Neutrophil (primary cell): ENCODE measurements at regions not wholly inside any gene's neighbourhood (a gene's known extent, or its start where the extent isn't known, plus 50 kb on each side); places are given as distances from the start of the nearest gene placed in this dataset.

Experiments
- H3K27ac ChIP-seq: fragments of 200-600 bp; sonication (generic); 2 replicates; pipeline ENCODE4 v1.5.1; 2016; ENCODE audit warnings: mild to moderate bottlenecking, moderate library complexity
- H3K27me3 ChIP-seq: fragments of 200-600 bp; sonication (generic); 2 replicates; pipeline ENCODE4 v1.6.0; 2016; ENCODE audit warnings: mild to moderate bottlenecking
- H3K36me3 ChIP-seq: fragments of 200-600 bp; sonication (generic); 2 replicates; pipeline ENCODE4 v1.5.1; 2017
- H3K4me1 ChIP-seq, 2 experiments: fragments of 200-600 bp in 1 of 2; sonication (generic) in 1 of 2; 1 replicate in 1 of 2; 2 replicates in 1 of 2; pipeline versions ENCODE4 v1.5.1 to v1.6.1; 2013 to 2016; ENCODE audit warnings: low read depth in 1 of 2, low read length in 1 of 2, mild to moderate bottlenecking in 1 of 2, moderate library complexity in 1 of 2; ENCODE audit not compliant: control insufficient read depth in 1 of 2, insufficient read depth in 1 of 2
- H3K4me3 ChIP-seq, 2 experiments: fragments of 200-600 bp in 1 of 2; sonication (generic) in 1 of 2; 1 replicate in 1 of 2; 2 replicates in 1 of 2; pipeline ENCODE4 v1.5.1; 2013 to 2016; ENCODE audit warnings: low read depth in 1 of 2, low read length in 1 of 2, mild to moderate bottlenecking in 1 of 2, moderate library complexity in 1 of 2
- H3K9me3 ChIP-seq: fragments of 200-600 bp; sonication (generic); 2 replicates; pipeline ENCODE4 v1.5.1; 2016
- TF ChIP-seq, protein P1 (sequence below): fragments of 200-600 bp; sonication (generic); IDR thresholded peaks from 2 replicates; pipeline ENCODE4 v1.5.1; 2016; ENCODE audit warnings: antibody characterized with exemption

DNA sequence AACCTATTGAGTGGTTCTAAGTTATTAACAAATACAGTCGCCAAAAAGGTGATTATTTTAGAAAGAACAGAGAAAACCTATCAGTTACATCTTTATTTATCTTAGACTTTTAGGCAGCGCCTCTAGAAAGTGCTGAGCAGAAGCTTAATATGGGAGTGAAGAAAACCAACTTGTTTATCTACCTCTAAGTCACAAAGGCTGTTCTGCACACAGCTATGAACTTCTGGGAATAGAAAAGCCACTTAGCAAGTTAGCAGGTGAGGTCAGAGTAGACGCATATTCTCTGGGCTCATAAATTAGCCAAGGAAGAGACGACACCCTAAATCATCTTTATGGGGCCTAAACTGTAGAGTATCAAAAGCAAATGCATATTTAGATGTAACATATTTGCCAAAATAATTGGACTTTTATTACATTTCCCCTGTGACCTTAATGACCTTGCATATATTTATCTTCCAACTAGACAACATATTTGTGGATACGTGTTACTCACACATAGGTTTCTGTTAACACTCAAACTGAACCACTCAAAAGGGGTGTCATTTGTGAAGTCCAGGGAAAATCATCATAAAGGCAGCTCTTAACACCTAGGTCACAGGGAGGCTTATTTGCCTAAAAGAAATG lies 267.1 kb downstream of the ADGB start:
- TF ChIP-seq, protein P1, sequence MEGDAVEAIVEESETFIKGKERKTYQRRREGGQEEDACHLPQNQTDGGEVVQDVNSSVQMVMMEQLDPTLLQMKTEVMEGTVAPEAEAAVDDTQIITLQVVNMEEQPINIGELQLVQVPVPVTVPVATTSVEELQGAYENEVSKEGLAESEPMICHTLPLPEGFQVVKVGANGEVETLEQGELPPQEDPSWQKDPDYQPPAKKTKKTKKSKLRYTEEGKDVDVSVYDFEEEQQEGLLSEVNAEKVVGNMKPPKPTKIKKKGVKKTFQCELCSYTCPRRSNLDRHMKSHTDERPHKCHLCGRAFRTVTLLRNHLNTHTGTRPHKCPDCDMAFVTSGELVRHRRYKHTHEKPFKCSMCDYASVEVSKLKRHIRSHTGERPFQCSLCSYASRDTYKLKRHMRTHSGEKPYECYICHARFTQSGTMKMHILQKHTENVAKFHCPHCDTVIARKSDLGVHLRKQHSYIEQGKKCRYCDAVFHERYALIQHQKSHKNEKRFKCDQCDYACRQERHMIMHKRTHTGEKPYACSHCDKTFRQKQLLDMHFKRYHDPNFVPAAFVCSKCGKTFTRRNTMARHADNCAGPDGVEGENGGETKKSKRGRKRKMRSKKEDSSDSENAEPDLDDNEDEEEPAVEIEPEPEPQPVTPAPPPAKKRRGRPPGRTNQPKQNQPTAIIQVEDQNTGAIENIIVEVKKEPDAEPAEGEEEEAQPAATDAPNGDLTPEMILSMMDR, result no peak
- H3K27me3 ChIP-seq, result no peaks in the 10 kb centered on the region
- H3K4me1 ChIP-seq, result peaks cover 2 to 5% of the 10 kb centered on the region in 2 experiments
- H3K9me3 ChIP-seq, result no peaks in the 10 kb centered on the region
- H3K4me3 ChIP-seq, result no peak overlapping the region
- no peaks in the 10 kb centered on the region for H3K36me3 ChIP-seq
- H3K27ac ChIP-seq, result no peak overlapping the region

DNA sequence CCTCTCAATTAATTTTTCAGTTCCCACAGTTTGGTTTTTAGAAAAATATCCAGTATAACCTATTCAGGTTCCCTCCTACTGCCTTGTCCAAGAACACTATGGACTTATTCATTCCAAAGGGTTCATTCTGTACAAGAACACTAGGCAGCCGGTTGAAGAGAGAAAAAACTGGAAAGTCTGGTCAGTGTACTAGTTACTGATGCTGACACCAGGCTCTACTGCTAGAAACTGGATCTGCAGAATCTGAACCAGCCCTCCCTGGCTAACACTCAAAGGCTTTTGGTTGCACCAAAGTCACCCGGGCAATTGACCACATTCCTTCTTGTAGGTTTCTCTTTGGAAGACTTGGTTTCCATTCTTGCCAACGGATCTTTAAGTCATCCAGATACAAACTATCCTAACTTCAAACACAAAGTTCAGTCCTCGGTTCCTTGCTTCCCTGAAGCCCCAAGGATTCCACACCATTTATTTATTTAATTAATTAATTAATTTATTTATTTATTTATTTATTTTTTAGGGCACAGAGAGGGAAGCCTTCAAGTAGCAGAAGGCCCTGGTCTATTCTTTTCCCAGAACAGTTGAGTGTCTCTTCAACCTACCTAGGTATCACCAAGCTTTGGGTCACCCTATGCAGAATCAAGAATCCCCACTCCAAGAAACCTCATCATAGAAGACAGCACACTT lies 268.1 kb downstream of the ADGB start:
- no peak overlapping the region for H3K27ac ChIP-seq
- H3K9me3 ChIP-seq, result no peaks in the 10 kb centered on the region
- H3K4me1 ChIP-seq, result peaks cover 4 to 8% of the 10 kb centered on the region in 2 experiments
- H3K27me3 ChIP-seq, result no peaks in the 10 kb centered on the region
- TF ChIP-seq, protein P1, result no peak
- H3K4me3 ChIP-seq, result no peak overlapping the region
- no peaks in the 10 kb centered on the region for H3K36me3 ChIP-seq

DNA sequence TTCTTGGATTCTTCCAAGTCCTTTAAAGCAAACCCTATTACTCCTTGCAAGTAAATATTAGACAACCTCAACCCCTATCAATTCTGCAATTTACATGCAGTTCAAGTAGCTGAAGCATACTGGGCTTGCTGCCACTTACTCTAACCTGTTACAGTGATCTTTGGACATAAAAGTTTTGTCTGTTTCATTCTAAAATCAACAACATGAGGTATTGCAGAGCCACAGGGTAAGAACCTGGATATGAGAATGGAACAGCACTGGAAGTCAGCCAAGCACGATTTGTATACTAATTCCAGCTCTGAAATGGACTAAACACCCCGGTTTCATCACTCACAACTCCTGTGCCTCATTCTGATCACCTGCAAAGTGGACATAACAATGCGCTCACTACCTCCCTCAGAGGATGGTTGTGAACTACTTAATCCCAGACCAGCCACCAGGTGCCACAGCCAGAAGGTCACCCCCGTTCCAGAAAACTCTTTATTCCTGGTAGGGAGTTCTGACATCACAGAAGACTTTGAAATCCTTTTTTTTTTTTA lies 270.0 kb downstream of the ADGB start:
- Histone ChIP-seq H3K27me3 (no peaks in the 10 kb centered on the region), H3K27ac (no peak overlapping the region), H3K4me1 (peaks cover 4 to 8% of the 10 kb centered on the region in 2 experiments), H3K36me3 (no peaks in the 10 kb centered on the region), H3K4me3 (no peak overlapping the region), H3K9me3 (no peaks in the 10 kb centered on the region)
- TF ChIP-seq, protein P1, result no peak

DNA sequence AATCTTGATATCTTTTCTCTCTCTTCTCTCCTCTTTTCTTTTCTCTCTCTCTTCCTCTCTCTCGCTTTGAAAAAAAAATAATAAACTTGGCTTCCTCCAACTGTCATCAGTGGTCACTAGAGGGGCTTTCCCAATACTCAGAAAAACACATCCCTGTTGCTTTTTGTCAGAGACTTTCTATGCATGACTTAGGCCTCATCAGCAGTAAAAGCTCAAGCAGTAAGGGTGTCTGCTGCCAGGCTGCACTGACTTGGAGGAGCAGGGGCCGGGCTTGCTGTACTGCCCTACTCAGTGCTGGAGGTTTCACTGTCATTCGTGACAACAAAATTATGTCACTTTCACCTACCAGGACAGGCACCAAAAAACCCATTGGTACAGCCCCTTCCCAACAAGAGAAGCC lies 272.0 kb downstream of the ADGB start:
- no peaks in the 10 kb centered on the region for H3K36me3 ChIP-seq
- no peak overlapping the region for H3K27ac ChIP-seq
- H3K9me3 ChIP-seq, result no peaks in the 10 kb centered on the region
- peaks cover 8 to 14% of the 10 kb centered on the region in 2 experiments for H3K4me1 ChIP-seq
- no peak overlapping the region for H3K4me3 ChIP-seq
- TF ChIP-seq, protein P1, result no peak
- H3K27me3 ChIP-seq, result no peaks in the 10 kb centered on the region

DNA sequence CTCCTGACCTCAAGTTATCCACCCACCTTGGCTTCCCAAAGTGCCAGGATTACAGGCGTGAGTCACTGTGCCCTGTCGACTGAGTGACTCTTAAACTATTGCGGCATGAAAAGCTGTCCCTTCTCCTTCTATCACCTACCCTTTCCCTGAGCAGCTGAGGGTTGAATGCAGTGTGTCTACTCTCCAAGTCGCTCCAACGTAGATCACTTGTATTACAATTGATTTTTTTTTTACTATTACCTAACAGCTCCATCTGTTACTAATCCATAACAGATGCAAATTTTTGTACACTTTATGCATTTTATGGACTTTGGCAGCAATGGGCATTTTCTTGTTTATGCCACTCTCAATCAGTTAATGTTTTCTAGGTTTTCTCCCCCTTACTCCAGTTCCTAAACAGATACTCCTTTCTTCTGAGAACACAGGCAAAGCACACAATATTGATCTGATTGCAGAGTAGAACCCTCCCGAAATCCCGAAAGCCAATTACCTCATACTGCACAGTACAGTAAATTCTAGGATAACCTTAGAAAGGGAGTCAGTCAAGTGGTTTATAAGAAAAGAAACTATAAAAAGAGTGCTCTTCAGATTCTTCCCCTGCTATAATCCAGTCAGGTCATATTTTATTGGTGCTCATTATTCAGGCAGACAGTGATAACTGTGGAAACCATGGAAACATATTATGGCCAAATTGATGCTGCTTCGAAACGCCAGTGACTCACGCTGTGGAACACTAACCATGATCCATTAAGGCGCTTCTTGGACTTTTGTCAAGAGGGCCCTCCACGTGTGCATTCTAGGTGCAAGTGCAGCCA lies 273.0 kb downstream of the ADGB start:
- Histone ChIP-seq H3K27ac (no peak overlapping the region), H3K27me3 (no peaks in the 10 kb centered on the region), H3K36me3 (no peaks in the 10 kb centered on the region), H3K4me3 (no peak overlapping the region), H3K9me3 (no peaks in the 10 kb centered on the region), H3K4me1 (peaks cover 19 to 25% of the 10 kb centered on the region in 2 experiments)
- TF ChIP-seq, protein P1, result no peak
